GM23248 (cell line): ENCODE measurements at regions not wholly inside any gene's neighbourhood (a gene's known extent, or its start where the extent isn't known, plus 50 kb on each side); places are given as distances from the start of the nearest gene placed in this dataset.

Source experiments
- DNase-seq: peaks from one replicate; pipeline ENCODE4 v3.0.0-alpha.2; 2015
- H2AFZ ChIP-seq: fragments of 200-600 bp; sonication (generic); 2 replicates; pipeline ENCODE4 v1.6.1; 2016; ENCODE audit warnings: antibody characterized with exemption
- H3F3A ChIP-seq: fragments of 200-600 bp; sonication (generic); 2 replicates; pipeline ENCODE4 v1.6.1; 2016; ENCODE audit warnings: mild to moderate bottlenecking, antibody characterized with exemption, mixed run types; ENCODE audit not compliant: insufficient read depth
- H3K27ac ChIP-seq: fragments of 200-600 bp; sonication (generic); 2 replicates; pipeline ENCODE4 v1.5.1; 2016; ENCODE audit warnings: mild to moderate bottlenecking
- H3K27me3 ChIP-seq: fragments of 200-600 bp; sonication (generic); replicated peaks from 2 replicates; pipeline ENCODE4 v1.6.1; 2016; ENCODE audit warnings: mild to moderate bottlenecking; ENCODE audit not compliant: insufficient read depth
- H3K36me3 ChIP-seq: fragments of 200-600 bp; sonication (generic); 2 replicates; pipeline ENCODE4 v1.6.1; 2016; ENCODE audit warnings: low read depth, mild to moderate bottlenecking
- H3K4me1 ChIP-seq: fragments of 200-600 bp; sonication (generic); 2 replicates; pipeline ENCODE4 v1.6.1; 2016; ENCODE audit warnings: mild to moderate bottlenecking; ENCODE audit not compliant: insufficient read depth
- H3K4me2 ChIP-seq: fragments of 200-600 bp; sonication (generic); one replicate; pipeline ENCODE4 v1.6.1; 2016; ENCODE audit warnings: mild to moderate bottlenecking; ENCODE audit not compliant: unreplicated experiment
- H3K4me3 ChIP-seq: fragments of 200-600 bp; sonication (generic); 2 replicates; pipeline ENCODE4 v1.5.1; 2016; ENCODE audit warnings: mild to moderate bottlenecking
- H3K79me2 ChIP-seq: fragments of 200-600 bp; sonication (generic); 2 replicates; pipeline ENCODE4 v1.6.1; 2016; ENCODE audit warnings: mild to moderate bottlenecking; ENCODE audit not compliant: insufficient read depth
- H3K9ac ChIP-seq: fragments of 200-600 bp; sonication (generic); 2 replicates; pipeline ENCODE4 v1.6.1; 2016; ENCODE audit warnings: mild to moderate bottlenecking
- H3K9me2 ChIP-seq: fragments of 200-600 bp; sonication (generic); 2 replicates; pipeline ENCODE4 v1.6.1; 2016; ENCODE audit warnings: mixed run types, mild to moderate bottlenecking, moderate library complexity; ENCODE audit not compliant: insufficient read depth
- H3K9me3 ChIP-seq: fragments of 200-600 bp; sonication (generic); one replicate; pipeline ENCODE4 v1.6.1; 2017; ENCODE audit warnings: low read depth
- H4K20me1 ChIP-seq: fragments of 200-600 bp; sonication (generic); 2 replicates; pipeline ENCODE4 v1.6.0; 2016; ENCODE audit not compliant: insufficient read depth
- EZH2 ChIP-seq: fragments of 200-600 bp; sonication (generic); IDR thresholded peaks from 2 replicates; pipeline ENCODE4 v1.6.1; 2018; ENCODE audit warnings: antibody characterized with exemption, mild to moderate bottlenecking; ENCODE audit not compliant: insufficient read depth, poor library complexity, severe bottlenecking
- EZH2phosphoT487 ChIP-seq: fragments of 200-600 bp; sonication (generic); IDR thresholded peaks from 2 replicates; pipeline ENCODE4 v1.6.1; 2018; ENCODE audit warnings: antibody characterized with exemption, moderate library complexity, mild to moderate bottlenecking, low read depth; ENCODE audit not compliant: insufficient read depth
- WGBS, 2 experiments: methylation state at CpG; one replicate each; pipeline ENCODE4 v1.1.6; 2015 to 2017; ENCODE audit warnings: low lambda C conversion rate in 2 of 2, low coverage in 1 of 2; ENCODE audit errors: missing lambda C conversion rate in 2 of 2; 5-methylcytosine and 5-hydroxymethylcytosine counted together
- in situ Hi-C: fragments of 300-500 bp; cut with MboI; formaldehyde crosslinking; loops from 2 replicates; pipeline ENCODE4 v1.15.0; 2020

- H3K27me3 ChIP-seq, result peaks cover 29% of the 10 kb centered on the region
- H3K4me2 ChIP-seq, result no peak overlapping the region
- no peaks in the 10 kb centered on the region for H4K20me1 ChIP-seq
- no peaks in the 10 kb centered on the region for H3F3A ChIP-seq
- H3K79me2 ChIP-seq, result no peaks in the 10 kb centered on the region
- H3K4me1 ChIP-seq, result no peaks in the 10 kb centered on the region
- in situ Hi-C loops, result no loop called here
- no peak overlapping the region for H3K9ac ChIP-seq
- WGBS, 2 experiments, result 4 to 5% methylated on average over 2 of the region's 2 CpGs
- no peak for DNase-seq
- H3K9me3 ChIP-seq, result no peaks in the 10 kb centered on the region
- no peak overlapping the region for H3K4me3 ChIP-seq
- H2AFZ ChIP-seq, result no peak overlapping the region
- TF ChIP-seq EZH2 (no peak), EZH2phosphoT487 (no peak)
- H3K9me2 ChIP-seq, result no peaks in the 10 kb centered on the region
- H3K27ac ChIP-seq, result no peak overlapping the region
- no peaks in the 10 kb centered on the region for H3K36me3 ChIP-seq
These were observed 95.9 kb upstream of the LEP start for GRCh38 chr7:128145191-128145590.

GRCh38 chr7:128146052-128146451, 95.0 kb upstream of the LEP start:
- Histone ChIP-seq H3K36me3 (no peaks in the 10 kb centered on the region), H3K27ac (no peak overlapping the region), H3K27me3 (peaks cover 30% of the 10 kb centered on the region), H4K20me1 (no peaks in the 10 kb centered on the region), H3K4me1 (no peaks in the 10 kb centered on the region), H3K9me3 (no peaks in the 10 kb centered on the region), H3K4me2 (no peak overlapping the region), H3K79me2 (no peaks in the 10 kb centered on the region), H3F3A (no peaks in the 10 kb centered on the region), H2AFZ (no peak overlapping the region), H3K9me2 (no peaks in the 10 kb centered on the region), H3K4me3 (no peak overlapping the region), H3K9ac (no peak overlapping the region)
- WGBS, 2 experiments, result 43 to 58% methylated on average over 4 of the region's 4 CpGs
- in situ Hi-C loops, result no loop called here
- TF ChIP-seq EZH2 (no peak), EZH2phosphoT487 (no peak)
- no peak for DNase-seq

DNA sequence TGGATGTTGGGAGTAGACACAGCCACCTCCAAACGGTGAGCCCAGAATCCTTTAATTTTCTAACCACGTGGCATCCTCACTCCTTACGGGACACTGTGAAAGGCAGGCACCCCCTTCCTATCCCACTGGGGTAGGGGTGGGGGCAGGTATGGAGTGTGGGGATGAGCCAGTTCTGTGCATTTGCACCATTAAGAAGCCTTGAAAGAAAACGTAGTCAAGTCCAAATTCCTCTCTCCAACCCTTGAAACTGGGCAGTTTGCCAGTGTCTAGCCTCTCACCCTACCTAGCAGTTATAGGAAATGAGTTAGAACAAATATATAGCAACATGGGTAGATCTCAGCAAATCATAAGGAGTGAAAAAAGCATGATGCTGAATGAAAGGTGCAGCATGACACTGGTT, 92.4 kb upstream of the LEP start:
- Histone ChIP-seq H3K27ac (no peak overlapping the region), H3K4me3 (no peak overlapping the region), H3K9me2 (no peaks in the 10 kb centered on the region), H4K20me1 (no peaks in the 10 kb centered on the region), H3K27me3 (peaks cover 23% of the 10 kb centered on the region), H3K36me3 (no peaks in the 10 kb centered on the region), H3K9ac (no peak overlapping the region), H3K79me2 (no peaks in the 10 kb centered on the region), H3F3A (no peaks in the 10 kb centered on the region), H3K4me2 (no peak overlapping the region), H3K4me1 (no peaks in the 10 kb centered on the region), H3K9me3 (no peaks in the 10 kb centered on the region), H2AFZ (no peak overlapping the region)
- TF ChIP-seq EZH2 (no peak), EZH2phosphoT487 (no peak)
- 42 to 50% methylated on average over 4 of the region's 4 CpGs for WGBS, 2 experiments
- no peak for DNase-seq
- in situ Hi-C loops, result no loop called here

- no peak for TF ChIP-seq EZH2phosphoT487
- TF ChIP-seq EZH2, result no peak
- Histone ChIP-seq H3K79me2 (no peaks in the 10 kb centered on the region), H3K27me3 (peaks cover 23% of the 10 kb centered on the region), H3K9ac (no peak overlapping the region), H4K20me1 (no peaks in the 10 kb centered on the region), H3F3A (no peaks in the 10 kb centered on the region), H3K9me2 (no peaks in the 10 kb centered on the region), H3K4me2 (no peak overlapping the region), H3K4me1 (no peaks in the 10 kb centered on the region), H3K4me3 (no peak overlapping the region), H3K27ac (no peak overlapping the region), H2AFZ (no peak overlapping the region), H3K36me3 (no peaks in the 10 kb centered on the region), H3K9me3 (no peaks in the 10 kb centered on the region)
- WGBS, 2 experiments, result 60 to 68% methylated on average over 7 of the region's 7 CpGs
- DNase-seq, result no peak
- in situ Hi-C loops, result no loop called here
These were observed 90.7 kb upstream of the LEP start for GRCh38 chr7:128150223-128150865.

DNA sequence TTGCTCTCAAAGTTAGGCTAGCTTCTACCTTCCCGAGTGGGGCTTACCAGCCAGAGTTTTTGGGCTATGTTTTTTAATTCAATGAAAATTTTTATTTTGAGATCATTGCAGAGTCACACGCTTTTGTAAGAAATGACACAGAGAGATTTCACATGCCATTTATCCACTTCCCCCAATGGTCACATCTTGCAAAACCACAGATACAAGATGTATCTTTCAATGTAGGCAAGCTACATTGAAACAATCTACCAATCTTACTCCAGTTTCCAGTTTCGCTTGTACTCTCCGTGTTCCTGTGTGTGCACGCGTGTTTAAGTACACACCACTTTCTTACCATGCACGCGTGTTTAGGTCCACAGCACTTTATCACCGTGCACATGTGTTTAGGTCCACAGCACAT, 89.4 kb upstream of the LEP start:
- H3K9me3 ChIP-seq, result no peaks in the 10 kb centered on the region
- H3K27me3 ChIP-seq, result peaks cover 23% of the 10 kb centered on the region
- H3K79me2 ChIP-seq, result no peaks in the 10 kb centered on the region
- H4K20me1 ChIP-seq, result no peaks in the 10 kb centered on the region
- WGBS, 2 experiments, result 87 to 88% methylated on average over 9 of the region's 9 CpGs
- TF ChIP-seq EZH2 (no peak), EZH2phosphoT487 (no peak)
- no peaks in the 10 kb centered on the region for H3K9me2 ChIP-seq
- no peak overlapping the region for H2AFZ ChIP-seq
- no peak overlapping the region for H3K4me2 ChIP-seq
- no peaks in the 10 kb centered on the region for H3F3A ChIP-seq
- H3K4me3 ChIP-seq, result no peak overlapping the region
- H3K9ac ChIP-seq, result no peak overlapping the region
- no peak for DNase-seq
- no peaks in the 10 kb centered on the region for H3K36me3 ChIP-seq
- H3K27ac ChIP-seq, result no peak overlapping the region
- no peaks in the 10 kb centered on the region for H3K4me1 ChIP-seq
- in situ Hi-C loops, result no loop called here
